ELR (cell line): ENCODE measurements at regions not wholly inside any gene's neighbourhood (a gene's known extent, or its start where the extent isn't known, plus 50 kb on each side); places are given as distances from the start of the nearest gene placed in this dataset.
A peak's percentile ranks its signal among the peaks of the same experiment; 100 is the strongest.

Experiments
- DNase-seq: peaks from one replicate; pipeline ENCODE4 v3.0.0-alpha.2; 2015; ENCODE audit warnings: low read depth

DNA sequence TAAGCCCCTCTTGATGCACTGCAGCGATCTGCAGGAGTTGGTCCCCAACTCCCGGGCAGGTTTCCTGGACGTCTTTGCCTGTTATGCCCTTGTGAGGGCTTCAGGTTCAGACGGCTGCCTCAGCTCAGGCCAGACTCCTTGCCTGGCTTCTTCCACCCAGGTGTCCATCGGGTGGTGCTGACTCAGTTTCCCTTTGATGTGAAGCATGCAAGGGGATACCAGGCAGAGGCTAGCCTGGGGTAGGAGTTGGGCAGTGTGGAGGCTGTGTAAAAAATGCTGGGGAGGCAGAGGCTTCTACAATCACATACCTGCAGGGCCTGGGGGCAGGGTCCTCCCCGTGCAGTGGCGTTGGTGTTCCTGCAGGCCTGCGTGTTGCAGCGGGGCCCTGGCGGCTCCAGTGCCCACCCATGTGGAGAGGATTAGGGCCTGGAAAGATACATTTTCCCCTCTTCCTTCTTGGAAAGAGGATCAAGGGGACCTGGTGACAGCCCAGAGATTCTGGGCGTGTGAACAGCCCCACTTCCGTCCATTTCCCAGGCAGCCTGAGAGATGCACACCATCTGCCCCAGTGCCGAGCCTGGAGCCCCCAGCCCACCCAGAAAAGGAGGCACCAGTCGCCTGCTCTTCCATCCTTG is 338.3 kb downstream of the DYSF start:
- no peak for DNase-seq

DNA sequence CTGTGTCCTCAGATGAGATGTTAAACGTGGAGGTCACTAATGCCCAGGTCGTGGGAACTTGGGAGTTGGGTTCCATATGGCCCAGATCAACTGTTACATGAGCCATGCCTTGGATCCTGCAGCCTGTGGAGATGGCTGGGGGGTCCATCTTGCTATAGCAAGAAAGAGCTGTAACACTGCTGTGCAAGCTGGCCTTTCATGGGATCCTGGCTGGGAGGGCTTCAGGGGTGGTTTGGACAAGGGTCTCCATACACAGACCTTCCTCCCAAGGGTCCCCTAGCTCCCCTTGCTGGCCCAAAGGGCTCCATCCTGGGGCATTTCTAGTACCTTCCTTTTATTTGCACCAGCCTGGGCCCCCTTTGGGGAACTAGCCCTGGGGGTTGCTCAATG is 337.7 kb downstream of the DYSF start:
- DNase-seq = no peak

- no peak for DNase-seq
Observed at GRCh38 chr2:71790226-71791060, 337.1 kb downstream of the DYSF start.

GRCh38 chr2:71789556-71790204 is 336.3 kb downstream of the DYSF start:
- peak; percentile 63 for DNase-seq

- no peak for DNase-seq
Observed at GRCh38 chr2:71788601-71789240, 335.4 kb downstream of the DYSF start.

GRCh38 chr2:71788186-71788525 is 334.8 kb downstream of the DYSF start:
- no peak for DNase-seq

DNA sequence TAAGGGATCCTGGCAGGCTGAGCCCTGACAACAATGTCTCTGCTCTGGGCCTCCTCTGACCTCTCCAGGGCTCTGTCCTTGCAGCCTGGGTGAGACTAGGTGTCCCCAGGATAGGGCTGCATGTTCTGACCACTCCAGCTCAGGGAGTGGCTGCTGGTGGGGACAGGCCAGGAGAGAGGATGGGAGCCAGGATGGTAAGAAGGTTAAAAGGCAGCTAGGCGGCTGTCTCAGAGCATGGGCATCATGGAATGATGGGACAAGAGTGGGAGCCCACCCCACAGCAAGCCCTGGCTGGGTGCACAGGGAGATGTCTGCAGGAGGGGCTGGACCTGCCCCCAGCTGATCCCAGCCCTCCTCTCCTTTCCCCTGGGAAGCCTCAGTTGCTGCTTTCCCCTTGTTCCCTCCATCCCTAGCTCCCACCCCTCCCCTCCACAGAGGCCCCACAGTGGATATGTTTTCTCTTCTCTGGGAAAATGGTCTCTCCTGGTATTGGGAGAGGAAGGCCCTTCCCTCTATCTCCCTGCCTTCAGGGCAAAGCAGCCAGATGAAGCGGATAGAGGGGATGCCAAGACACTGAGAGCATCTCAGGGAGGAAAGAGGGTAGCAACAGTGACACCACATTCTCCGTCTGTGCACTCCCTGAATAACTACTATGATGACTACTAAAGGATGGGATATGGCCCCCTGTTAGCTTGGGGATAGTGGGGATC is 334.3 kb downstream of the DYSF start:
- peak; percentile 15 for DNase-seq

GRCh38 chr2:71787108-71787415 is 333.7 kb downstream of the DYSF start:
- DNase-seq = no peak

DNA sequence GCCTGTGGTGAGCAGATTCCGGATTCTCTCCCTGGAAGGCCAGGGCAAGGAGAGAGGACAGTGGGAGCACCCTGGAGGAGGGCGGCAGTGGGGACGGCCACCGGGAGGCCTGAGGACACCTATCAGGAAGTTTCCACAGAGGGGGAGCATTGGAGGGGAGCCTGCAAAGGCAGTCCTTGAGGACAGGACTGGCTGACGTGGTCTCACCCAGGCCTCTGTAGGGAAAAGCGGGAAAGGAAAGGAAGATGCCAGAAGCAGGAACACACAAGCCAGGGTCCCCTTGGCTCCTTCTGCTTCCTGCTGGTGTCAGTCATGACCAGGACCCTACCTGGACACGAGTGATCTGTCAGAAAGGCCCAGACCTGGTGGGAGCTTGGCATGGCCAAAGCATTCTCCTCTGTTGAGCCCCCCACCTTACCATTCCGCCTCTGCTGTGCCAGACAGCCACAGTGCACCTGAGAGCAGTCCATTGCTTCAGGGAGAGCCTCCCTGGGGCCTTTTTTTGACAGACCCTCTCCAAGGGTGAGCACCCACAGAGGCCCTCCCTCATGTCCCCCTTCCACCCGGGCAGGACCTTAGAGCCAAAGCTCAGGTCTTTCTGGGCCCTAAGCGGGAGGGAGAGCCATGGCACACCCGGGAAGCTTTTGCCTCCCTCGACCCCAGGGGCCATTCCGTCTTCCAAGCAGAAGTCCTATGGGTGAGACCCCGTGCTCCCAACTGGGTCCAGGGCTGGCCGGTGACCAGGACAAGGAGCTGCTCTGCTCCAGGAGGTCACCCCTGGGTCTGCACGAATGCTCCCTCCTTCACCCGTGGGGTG is 333.1 kb downstream of the DYSF start:
- no peak for DNase-seq

DNA sequence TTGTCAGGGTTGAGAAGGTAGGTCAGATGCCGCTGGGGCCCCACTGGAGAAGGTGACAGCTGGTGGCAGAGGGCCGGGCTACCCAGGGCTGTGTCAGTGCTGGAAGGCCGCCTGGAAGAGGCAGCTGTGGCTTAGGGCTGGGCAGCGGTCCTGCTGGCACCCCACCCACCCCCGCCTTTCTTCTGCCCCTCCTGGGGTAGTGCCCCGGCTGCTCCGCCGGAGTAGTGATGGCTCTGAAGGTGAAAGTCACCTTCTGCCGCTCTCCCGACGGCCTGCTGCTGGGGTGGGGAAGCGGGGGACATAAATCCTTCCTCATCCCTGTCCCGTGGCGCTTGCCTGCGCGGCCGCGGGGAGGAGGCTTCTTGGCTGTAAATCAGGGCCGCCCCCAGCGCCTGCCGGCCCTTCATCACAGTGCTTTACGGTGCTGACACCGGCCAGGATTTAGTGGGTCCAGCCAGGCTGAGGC is 332.2 kb downstream of the DYSF start:
- no peak for DNase-seq

DNA sequence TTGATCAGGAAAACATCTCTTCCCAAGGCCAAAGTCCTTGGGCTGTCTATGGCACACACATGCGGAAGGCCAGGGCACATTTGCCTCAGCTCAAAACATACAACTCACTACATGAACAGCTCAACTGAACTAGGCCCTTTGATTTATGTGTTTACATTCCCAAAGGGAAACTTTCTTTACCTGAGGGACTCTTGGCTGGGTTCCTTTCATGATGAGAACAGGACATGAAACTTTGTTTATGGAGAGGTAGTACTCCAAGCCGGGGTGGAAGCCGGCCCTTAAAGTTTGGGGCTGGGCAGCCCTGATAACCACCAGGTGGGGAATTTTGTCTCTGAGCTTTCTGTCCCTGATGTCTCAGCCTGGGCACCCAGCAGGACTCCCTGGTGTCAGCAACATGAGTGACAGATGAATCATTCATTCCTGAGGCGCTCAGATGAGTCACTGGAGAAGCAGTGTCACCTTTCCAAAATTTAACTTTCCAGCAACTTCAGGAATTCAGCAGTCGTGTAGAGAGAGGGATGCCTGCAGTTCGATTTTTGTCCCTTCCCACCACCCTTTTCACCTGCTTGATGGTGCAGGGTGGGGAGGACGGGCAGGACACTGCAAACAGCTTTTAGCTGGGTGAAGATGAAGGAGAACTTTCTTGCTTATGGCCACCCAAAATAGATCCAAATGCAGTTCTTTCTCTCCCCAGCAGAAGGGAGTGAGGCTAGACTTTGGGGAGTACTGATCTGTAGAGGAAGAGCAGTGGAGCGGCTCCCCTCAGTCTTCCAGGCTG is 331.6 kb downstream of the DYSF start:
- DNase-seq = peak; percentile 64

DNA sequence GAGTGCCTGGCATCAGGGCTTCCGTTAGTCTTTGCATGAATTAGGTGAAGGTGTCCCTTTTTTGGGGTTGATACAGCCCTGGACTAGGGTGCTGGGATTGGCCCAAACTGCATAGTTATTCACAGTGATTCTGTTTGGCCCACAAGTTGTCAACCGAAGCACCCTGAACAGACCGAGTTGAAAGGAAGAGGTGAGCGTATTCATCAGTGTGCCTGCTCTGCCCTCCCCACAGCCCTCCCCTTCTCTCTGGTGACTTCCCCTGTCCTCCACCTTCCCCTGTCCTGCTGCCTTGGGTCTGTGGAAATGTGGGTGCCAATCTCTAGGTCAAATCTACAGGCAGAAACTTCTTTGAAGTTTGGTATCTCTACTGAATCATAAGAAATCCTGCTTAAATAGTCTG is 330.5 kb downstream of the DYSF start:
- no peak for DNase-seq

GRCh38 chr2:71783215-71783614 is 329.9 kb downstream of the DYSF start:
- DNase-seq = peak; percentile 23

- DNase-seq = no peak
Observed at GRCh38 chr2:71782323-71782722, 329.0 kb downstream of the DYSF start.

DNA sequence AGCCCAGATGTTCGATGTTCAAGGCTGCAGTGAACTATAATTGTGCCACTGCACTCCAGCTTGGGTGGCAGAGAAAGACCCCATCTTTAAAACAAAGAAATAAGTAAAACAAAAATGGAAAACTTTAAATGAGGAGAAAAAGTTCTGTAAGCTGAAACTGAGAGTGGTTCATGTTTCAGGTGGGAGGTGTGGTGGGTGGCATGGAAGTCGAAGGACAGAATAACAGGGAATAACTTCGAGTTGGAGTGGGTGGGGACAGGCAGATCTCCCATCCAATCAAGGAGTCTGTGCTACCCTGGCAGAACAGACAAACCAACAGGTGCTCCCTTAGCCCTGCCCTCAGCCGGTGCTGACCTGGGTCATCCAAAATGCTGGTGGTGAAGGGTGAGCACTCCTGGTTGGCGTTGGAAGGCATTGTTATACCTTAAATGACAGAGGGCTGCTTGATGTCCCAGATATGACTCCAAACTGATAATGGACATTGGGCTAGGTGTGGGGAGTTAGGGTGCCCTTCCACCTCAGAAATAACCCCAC is 328.4 kb downstream of the DYSF start:
- no peak for DNase-seq

DNA sequence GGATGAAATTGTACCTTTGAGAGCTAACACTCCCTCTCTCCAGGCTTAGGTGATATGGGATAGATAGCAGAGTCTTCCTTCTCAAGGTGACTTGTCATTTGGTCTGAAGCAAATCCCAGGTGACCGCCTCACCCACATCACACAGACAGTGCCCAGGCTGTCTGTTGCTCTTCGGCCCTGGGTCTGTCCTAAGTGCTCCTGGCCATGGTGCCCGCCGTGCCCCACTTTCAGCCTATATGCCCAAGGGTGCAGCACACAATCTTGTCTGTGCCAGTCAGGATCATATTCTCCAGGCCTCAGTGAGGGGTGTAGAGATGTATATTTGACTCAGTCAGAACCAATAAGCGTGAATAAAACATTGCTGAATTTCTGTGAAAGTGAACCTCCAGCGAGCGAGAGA is 326.8 kb downstream of the DYSF start:
- DNase-seq = no peak

- DNase-seq = no peak
Observed at GRCh38 chr2:71779774-71780105, 326.4 kb downstream of the DYSF start.

- peak; percentile 30 for DNase-seq
Observed at GRCh38 chr2:71778936-71779773, 325.8 kb downstream of the DYSF start.

DNA sequence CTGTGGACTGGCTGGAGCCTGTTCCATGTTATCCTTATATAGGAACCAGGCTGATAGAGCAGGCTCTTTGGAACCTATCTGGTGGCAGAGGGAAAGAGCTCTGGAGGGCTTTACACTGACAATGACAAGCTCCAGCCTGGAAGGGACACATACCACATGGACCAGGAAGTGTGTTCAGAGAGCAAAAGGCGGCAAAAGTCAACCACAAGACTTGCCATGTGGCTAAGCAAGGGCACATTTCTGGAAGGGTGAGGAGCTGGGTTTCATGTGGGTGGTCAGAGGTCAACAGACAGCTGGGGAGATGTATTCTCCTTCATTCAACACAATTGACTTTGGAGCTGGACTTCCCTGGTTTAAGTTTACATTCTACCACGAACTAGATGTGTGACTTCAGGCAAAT is 325.2 kb downstream of the DYSF start:
- DNase-seq = no peak

DNA sequence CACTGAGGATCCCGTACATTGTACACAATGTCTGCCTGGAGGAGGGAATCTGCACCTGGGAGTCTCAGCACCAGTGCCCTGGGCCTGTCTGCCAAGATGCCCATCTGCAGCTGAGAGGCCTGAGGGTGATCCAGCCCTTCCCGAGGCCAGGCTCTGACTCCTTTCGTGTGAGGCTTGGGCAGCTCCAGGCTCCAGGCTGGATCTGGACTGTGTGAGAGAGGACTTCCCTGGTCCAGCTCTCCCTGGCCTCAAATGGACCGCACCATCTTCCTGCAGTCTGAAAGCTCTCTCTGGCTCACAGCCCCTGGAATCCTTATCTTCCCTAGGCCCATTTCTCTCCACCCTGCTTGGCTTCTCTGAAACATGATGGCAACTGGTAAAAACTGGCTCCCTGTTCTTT is 324.6 kb downstream of the DYSF start:
- no peak for DNase-seq
